ENCODE measurements at regions not wholly inside any gene's neighbourhood (a gene's known extent, or its start where the extent isn't known, plus 50 kb on each side); places are given as distances from the start of the nearest gene placed in this dataset.

DNA sequence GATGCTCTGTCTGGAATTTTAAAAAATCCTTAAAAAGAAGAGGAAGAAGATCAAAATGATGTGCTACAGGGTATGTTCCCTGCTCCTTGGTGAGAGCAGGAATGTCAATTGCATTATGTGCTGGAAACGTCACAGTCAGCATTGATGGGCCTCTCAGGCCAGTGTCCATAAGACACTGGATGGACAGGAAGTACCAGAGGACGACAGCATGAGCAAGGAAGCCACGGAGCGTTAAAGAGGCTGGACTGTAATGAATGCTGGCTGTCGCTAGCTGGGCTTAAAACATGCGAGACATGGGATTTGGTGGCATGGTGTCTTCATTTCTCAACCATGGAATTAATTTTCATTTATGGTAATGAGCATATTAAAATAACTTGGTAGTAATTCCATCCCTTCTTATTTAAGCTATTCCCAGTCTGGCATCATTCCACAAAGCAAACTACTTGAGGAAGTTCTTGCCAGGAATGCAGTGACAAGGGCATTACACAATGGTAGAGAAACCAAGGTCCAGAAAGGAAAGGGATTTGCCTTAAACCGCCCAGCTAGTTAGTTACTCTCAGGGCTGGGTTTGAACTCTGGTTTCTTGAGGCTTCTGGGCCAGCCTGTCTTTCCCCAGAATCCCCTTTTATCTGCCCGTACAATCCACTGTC lies 166.6 kb upstream of the SOX4 start:
- no peak for DNase-seq (ENCODE audit: low read depth)

DNA sequence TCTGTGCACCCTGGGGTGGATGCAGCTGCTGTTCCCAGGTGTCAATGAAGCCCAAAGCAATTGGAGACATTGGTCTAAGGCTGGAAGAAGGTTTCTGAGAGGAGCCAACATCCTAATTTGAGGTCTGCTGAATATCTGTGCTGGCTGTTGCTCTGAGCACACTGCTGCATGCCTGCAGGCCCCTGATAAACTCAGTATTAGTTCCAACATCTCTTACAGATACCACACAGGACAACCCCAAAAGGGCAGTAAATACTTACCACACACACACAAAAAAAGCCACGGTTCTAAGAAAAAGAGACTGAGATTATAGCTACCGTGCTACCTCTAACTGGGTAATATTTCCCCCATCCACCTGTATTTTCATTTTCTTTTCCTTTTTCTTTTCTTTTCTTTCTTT lies 164.3 kb upstream of the SOX4 start:
- DNase-seq (ENCODE audit: low read depth), result no peak

DNA sequence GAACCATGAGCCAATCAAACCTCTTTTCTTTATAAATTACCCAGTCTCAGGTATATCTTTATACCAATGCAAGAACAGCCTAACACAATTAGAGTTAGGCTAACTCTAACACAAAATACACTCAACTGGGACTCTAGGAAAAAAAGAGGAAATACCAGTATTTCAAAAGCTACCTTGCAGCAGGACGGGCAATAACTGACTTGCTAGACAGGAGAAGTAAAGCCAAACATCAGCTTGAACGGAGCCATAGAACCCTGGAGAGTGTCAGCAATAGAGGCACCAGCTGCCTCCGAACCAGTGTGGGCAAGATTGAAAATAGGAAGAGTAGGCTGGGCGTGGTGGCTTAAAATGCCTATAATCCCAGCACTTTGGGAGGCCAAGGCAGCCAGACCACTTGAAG lies 162.0 kb upstream of the SOX4 start:
- DNase-seq (ENCODE audit: low read depth), result no peak

DNA sequence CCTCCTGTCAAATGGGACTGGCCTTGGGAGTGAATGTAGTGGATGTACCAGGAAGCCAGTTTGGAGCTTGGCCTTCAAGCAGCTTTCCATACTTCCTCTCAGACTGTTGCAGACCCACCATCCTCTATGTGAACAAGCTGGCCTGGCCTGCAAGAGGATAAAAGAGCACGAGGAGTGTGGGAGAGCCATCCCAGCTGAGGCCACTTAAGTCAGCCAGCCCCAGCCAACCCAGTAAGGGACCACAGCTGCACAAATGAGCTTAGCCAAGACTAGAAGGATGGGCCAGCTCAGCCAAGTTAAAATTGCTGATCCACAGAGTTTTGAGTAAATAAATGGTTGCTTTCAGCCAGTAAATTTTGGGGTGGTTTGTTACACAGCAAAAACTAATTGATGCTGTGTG lies 156.9 kb upstream of the SOX4 start:
- DNase-seq (ENCODE audit: low read depth), result no peak

DNA sequence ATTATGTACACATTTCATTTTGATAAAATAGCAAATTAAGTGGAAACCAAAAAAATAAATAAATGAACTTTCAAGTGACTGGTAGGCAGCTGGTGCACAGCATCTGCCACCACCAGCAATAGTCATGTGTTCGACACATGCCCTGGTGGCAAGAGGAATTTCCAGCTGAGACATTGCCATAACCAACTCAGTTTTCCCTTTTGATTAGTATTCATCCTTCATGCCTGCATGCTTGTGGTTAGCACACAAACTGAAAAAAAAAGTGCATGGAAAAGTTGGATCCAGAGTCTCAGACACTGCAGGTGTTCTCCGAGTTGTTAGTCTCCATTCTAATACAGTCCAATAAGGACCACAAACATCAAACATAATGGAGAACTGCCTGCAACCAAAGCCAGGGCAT lies 156.0 kb upstream of the SOX4 start:
- DNase-seq (ENCODE audit: low read depth), result no peak

DNA sequence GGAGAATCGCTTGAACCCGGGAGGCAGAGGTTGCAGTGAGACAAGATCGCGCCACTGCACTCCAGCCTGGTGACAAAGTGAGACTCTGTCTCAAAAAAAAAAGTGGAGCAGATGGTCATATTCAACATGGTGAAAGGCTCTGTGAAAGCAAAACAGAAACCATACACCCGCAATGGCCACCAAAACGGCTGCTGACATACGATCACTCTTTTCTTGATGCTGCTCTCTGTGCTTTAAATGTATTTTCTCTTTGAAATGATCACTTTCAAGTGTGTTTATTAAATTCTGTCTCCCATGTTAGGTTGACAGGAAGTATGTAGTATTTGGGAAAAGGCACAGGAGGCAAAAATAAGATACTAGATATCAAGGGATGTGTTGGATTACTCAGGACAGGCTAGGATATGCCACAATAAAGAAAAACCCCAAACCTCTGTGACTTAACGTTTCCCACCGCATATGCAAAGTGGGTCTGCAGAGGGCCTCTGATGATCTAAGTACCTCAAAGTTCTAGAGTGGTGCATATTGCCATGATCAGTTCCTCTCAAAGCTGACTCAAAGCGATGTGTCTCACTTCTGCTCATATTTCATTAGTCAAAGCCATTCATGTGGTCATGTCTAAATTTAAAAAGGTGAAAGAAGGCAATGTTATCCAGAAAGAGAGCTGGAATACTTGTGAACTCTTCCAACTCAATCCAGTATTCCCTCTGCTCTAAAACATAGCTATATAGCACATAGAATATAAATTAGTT lies 155.1 kb upstream of the SOX4 start:
- DNase-seq (ENCODE audit: low read depth), result peak; percentile 32

DNA sequence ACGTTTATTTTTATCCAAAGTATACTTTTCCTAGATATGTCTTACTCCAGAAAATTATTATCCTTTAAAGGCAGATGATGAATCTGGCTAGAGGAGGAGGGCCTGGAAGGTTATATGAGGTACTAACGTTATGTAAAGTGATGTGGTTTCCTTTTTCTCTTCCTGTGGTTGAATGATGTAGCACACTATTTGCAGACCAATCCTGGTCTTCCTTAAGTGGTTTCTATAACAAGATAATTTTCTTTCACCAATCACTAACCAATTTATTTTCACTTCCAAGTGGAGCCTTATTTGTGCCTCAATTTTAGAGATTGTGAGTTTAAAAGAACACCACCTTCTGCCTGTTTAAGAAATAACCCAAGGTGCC lies 154.6 kb upstream of the SOX4 start:
- DNase-seq (ENCODE audit: low read depth), result peak; percentile 13

DNA sequence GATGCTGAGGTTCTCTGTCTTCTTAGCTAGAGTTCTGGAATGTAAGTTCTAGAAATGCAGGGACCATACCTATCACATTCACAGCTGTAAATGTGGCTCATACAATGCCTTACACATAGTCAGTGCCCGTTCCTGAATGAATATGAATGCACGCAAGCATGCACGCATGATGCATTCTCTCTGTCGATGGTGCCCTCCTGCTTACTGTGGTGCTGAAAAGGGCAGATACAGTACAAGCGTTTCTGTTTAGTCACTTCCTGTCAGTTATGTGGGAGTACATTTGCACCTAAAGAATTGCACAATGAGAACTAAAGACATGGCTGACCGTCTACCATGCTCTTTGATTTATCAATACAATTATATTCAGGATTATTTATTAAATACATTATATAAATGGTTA lies 152.2 kb upstream of the SOX4 start:
- peak; percentile 33 for DNase-seq (ENCODE audit: low read depth)

DNA sequence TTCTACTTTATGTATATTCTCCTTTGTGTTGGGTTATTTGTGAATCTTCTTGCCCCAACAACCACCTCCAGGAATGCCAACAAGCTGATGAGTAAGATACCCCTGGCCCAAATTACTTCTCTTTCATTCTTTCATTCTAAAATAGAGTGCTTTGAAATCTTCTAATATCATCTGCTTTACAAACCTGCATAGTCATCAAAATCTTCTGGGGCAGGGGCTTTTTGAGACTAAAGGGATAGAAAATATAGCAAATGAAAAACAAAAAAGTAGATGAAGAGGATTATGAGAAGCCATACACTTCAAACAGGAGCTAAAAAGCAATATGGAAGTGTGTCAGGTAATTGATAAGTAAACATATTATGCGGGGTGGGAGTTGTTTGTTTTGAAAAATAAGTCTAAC lies 150.7 kb upstream of the SOX4 start:
- DNase-seq (ENCODE audit: low read depth), result no peak

DNA sequence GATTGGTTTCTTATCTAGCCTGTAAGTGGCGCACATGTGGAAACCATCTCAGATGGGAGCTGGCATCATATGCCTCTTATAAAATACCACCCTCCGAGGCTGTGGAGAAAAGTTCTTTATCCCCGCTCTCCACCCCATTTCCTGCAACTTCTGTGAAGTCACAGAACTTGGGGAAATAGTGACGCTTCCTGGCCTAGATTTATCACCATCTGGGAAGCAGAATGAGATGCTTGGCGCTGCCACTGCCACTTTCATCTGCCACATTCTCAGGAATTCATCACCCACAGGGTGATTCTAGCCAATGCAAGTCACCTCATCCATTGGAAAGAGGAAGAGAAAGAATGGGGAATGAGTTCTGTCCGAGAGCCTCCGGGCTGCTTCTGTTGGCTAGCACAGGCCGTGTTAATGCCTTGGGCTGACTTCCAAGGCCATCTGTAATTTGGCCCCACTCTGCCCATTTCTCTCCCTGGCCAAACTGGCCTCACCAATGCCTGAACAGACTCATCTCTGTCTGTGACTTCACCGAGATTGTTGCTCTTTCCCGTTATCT lies 148.8 kb upstream of the SOX4 start:
- DNase-seq (ENCODE audit: low read depth), result no peak

DNA sequence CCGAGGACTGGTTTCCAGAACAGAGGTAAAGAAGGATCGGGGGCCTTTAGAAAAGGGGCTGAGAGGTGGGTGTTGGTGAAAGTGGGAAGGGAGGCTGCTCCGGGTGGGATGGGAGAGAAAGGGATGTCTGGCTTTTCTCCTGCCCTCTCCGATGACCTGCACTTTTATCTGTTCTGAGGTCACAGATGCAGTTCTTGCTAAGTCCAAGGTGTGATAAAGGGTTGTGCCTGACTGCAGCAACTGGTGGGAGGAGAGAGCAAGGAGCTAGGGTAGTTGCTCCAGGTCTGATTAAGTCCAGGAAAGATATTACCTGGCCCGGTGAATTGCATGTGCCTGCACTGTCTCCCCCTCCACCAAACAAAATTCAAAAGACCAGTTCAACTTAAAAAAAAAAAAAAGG lies 145.6 kb upstream of the SOX4 start:
- no peak for DNase-seq (ENCODE audit: low read depth)

DNA sequence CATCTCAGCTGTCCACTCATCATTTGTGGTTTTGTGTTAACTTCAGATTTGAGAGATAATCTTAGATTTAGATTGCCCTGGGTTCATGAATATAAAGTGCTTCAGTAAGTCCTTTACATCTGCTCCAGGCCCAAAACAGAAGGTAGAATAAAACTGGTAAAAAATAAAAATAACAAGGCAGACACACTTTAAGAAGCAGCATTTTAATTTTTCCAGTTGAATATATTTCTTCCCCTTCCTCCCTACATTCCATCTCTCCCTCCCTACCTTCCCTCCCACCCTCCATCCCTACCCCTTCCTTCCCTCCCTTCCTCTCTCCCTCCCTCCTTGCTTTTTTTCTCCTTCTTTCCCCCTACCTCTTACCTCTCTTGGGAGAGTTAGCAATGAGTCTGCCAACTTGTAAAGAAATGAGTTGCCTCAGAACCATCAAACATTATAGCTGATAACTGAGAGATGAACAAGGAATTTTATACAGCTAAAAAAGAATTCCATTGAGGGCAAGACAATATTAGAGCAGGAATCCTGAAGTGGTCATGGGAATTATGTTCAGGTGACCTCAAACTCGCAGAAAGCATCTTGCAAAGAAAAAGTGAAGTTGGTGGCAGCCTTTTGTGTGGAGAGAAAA lies 145.0 kb upstream of the SOX4 start:
- no peak for DNase-seq (ENCODE audit: low read depth)

DNA sequence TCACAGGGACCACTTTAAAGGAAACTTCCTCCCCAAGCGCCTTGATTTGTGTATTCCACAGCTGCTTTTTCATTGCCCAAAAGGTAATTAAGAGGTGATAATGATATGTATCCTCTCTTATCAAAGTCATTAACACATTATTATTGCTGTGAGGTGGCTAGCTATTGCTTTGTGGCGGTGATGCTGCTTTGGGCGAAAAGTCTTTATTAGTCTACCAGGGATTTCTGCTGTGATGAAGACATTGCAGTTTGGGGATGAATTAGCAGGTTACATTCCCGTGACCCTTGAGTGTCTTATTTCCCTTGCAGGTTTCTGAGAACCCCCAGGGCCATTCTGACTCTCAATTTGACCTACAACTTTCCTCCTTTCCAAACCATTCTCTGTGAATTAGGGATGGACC lies 143.4 kb upstream of the SOX4 start:
- no peak for DNase-seq (ENCODE audit: low read depth)

DNA sequence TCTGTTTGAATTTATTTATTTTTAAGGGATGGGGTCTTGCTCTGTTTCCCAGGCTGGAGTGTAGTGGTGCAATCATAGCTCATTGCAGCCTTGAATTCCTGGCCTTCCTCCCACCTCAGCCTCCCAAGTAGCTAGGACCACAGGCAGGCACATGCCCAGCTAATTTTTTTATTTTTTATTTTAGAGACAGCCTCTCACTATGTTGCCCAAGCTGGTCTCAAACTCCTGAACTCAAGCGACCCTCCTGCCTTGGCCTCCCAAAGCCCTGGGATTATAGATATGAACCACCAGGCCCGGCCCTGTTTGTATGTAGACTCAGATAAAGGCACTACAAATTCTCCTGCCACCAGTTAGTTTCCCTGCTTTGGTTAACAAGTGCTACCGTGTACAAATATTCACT lies 142.9 kb upstream of the SOX4 start:
- no peak for DNase-seq (ENCODE audit: low read depth)

DNA sequence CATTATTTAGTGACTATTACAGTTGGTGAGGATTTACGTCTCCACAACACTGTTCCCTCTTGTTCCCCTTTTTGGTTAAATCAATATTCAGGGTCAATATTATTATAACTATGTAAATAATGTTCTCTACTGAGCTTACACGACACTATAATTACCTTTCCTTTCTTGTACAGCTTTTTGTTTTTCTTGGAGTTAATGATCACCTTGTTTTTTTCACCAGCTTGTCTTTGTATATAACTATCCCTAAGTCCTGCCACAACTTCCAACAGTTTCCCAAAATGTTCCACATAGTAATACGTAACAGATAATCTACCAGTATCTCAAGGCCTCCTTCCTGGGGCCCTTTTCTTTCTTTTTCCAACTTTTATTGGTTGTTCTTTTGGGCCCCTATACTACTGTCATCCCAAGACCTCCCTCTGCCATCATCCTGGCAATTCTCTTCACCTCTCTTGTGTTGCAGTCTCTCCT lies 142.0 kb upstream of the SOX4 start:
- no peak for DNase-seq (ENCODE audit: low read depth)

DNA sequence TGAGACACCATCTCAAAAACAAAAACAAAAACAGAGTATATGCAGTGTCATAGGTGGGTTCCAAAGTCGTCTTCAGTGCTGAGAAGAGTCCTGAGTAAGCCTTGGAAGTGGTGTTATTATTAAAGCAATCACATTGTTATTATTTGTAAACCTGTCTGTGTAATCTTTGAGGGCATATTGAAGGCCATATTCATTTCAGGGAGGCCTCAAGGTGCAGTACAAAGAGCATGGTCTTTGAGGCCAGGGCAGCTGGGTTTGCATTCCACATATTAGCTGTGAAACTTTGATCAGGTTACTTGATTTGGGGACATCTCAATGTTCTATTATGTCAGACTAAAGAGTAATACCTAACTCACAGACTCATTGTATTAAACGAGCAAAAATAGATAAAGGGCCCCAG lies 139.3 kb upstream of the SOX4 start:
- DNase-seq (ENCODE audit: low read depth), result no peak

DNA sequence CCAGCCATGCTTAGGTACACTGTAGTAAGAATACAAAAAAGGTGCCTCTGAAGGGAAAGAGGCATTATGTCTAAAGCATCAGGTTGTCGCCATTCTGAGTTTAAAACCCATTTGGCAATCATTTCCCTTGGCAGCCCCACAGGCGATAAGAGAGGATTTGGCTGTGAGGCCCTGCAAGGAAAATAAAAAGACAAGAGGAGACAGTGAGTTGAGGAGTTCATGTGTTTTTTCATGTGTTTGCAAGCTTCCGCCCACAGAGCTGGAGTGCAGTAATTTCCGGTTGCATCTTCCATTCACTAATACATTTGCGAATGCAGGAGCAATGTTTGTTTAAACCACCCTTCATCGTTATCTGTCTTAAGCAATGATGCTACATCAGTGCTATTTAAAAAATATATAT lies 138.5 kb upstream of the SOX4 start:
- DNase-seq (ENCODE audit: low read depth), result no peak

DNA sequence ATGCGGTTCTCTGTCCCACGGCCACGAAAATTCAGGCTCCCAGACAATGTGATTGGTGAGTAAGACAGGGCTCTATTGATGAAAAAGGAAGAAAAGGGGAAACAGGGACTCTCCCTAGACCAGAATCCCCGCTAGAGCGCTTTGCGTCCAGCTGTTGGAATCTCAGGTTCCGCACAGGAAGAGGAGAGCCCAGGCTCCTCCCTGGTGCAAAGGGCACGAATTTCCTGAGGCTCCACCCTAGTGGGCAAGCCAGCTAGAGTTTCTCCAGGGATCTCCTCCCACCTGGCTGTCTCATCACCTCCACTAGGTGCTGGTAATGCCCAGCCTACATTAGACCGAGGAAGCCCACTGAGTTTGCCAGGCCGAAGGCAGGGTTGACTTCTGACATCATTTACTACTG lies 135.9 kb upstream of the SOX4 start:
- DNase-seq (ENCODE audit: low read depth), result no peak

DNA sequence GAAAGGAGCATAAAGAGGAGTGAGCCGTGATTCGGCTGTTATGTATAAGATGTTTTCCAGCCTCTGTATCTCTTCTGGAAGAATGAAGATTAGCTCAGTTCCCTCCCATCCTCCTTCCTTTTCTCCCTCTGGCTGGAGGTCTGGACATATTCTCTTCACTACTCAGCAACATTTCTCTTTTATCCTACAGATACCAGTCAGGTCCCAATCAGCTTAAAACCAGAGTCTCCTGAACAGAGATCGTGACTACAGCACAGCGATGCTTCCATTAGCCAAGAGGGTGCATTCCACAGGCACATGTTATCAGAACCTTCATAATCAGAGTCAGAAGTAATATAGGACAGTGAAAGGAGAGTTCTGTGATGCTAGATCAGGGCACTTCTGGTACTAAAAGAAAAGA lies 133.9 kb upstream of the SOX4 start:
- no peak for DNase-seq (ENCODE audit: low read depth)

DNA sequence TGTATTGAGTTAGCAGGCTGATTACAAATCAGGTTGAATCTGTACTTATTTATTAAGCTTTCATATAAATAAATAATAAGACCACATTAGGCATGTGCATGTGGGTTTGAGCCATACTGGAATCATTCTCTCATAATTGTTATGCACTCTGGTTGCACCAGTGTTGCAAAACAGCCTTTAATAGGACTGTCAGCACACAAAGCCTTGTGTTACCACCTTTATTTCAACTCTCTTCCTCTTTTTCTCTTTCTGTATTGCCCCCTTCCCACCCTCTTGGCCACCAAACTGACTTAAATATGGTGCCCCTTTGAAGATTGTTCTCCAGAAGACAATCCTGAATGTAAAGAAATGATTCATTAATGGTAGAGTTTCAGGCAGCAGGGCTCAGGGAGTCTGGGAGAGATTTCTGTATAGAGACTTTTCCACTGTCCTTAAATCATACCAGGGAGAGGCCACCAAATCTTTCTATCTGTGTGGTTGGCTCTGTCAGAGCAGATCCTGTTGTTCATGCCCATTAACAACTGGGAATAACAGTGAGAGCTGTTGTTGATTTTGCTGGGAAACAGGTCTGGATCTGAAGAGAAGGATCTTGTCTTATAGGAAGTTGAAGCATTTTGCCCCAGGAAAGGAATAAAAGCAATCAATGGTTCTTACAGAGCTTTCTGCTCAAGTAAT lies 131.6 kb upstream of the SOX4 start:
- no peak for DNase-seq (ENCODE audit: low read depth)

DNA sequence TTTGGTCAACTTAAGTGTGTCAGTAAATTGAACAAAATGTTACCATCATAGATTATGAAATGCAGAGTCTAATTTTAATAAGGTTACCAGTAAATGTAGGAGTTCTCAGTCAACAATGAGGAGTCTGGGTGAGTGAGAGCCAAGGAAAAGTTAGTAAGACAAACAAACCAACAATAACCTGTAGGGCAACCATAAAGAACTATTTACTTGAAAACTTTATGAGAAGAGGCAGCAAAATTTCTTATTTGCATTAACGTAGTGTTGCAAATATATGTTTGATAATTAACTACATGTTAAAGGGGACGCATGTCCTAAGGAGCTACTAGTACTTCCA lies 131.1 kb upstream of the SOX4 start:
- no peak for DNase-seq (ENCODE audit: low read depth)

DNA sequence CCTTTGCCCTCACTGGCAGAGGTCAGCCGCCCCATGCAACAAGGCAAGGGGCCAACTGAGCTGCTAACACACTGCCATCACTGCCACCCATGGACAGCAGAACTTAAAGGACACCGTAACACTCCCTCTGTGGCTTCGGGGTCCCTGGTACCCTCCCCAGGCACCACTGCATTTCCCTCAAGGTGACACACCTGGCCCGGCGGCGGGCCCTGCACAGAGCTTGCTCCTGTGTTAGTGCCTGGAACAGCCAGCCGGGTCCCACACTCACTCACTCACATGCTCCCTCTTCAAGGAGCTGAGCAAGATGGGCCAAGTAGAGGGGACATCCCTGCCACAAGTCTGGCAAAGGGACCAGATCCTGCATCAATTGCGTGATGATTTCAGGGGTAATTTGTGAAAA lies 126.5 kb upstream of the SOX4 start:
- no peak for DNase-seq (ENCODE audit: low read depth)

DNA sequence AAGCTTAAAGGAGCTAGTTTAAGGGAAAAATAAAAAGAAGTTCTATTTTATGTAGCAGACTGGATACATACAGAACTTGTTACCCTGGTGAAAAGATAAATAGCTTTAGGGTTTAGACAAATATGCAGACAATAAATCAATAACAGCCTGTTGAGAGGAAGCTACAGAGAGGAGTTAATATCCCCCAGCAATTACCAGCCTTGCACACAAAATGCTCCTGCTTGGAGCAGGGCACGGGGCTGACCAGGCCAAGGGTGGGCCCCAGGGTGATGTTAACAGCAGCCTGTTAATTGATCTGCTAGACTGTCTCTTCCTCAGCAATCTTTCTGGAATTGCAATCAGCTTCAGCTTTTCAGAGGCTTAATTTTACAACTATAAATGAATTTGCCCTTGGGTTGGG lies 125.1 kb upstream of the SOX4 start:
- no peak for DNase-seq (ENCODE audit: low read depth)

Measured in ELR (cell line).